Lung (tissue), 11 donors: ENCODE measurements at regions not wholly inside any gene's neighbourhood (a gene's known extent, or its start where the extent isn't known, plus 50 kb on each side); places are given as distances from the start of the nearest gene placed in this dataset.
"Not testable (repeated sequence)": the region's sequence is repeated elsewhere in the genome, so short reads cannot be mapped to it uniquely, and the experiment has no call there.

Source experiments
- ATAC-seq: fragments of 200-7000 bp; cut with Tn5 transposase; one replicate; pipeline ENCODE4 v1.9.1; 2020; ENCODE audit warnings: moderate number of reproducible peaks; ENCODE audit not compliant: insufficient read depth, low FRiP score
- DNase-seq, 3 donors: peaks; one replicate each; pipeline ENCODE4 v3.0.0-alpha.2; 2013 to 2017
- H3K27ac ChIP-seq, 2 donors: one replicate each; pipeline ENCODE4 v1.5.1; 2013; ENCODE audit warnings: mild to moderate bottlenecking in 2 of 2, moderate library complexity in 2 of 2, control low read depth in 1 of 2, inconsistent platforms in 1 of 2, low read depth in 1 of 2, low read length in 1 of 2
- H3K27me3 ChIP-seq, 3 donors: one replicate each; pipeline ENCODE4 v1.5.1; 2013; ENCODE audit warnings: low read length in 2 of 3; ENCODE audit not compliant: control insufficient read depth in 3 of 3, insufficient read depth in 3 of 3
- H3K36me3 ChIP-seq, 4 donors: one replicate each; pipeline ENCODE4 v1.5.1; 2013; ENCODE audit warnings: low read length in 4 of 4, mild to moderate bottlenecking in 1 of 4, moderate library complexity in 1 of 4; ENCODE audit not compliant: control insufficient read depth in 4 of 4, insufficient read depth in 4 of 4
- H3K4me1 ChIP-seq, 5 donors: one replicate each; pipeline ENCODE4 v1.5.1; 2013; ENCODE audit warnings: low read length in 5 of 5, mild to moderate bottlenecking in 2 of 5, moderate library complexity in 1 of 5; ENCODE audit not compliant: control insufficient read depth in 5 of 5, insufficient read depth in 5 of 5
- H3K4me3 ChIP-seq: one replicate; pipeline ENCODE4 v1.5.1; 2013; ENCODE audit warnings: mild to moderate bottlenecking, control low read depth, moderate library complexity
- H3K9ac ChIP-seq, 2 donors: one replicate each; pipeline ENCODE4 v1.5.1; 2013; ENCODE audit warnings: low read length in 2 of 2, control low read depth in 1 of 2; ENCODE audit not compliant: insufficient read depth in 1 of 2
- H3K9me3 ChIP-seq, 4 donors: one replicate each; pipeline ENCODE4 v1.5.1; 2013; ENCODE audit warnings: low read length in 3 of 4, mild to moderate bottlenecking in 1 of 4, moderate library complexity in 1 of 4; ENCODE audit not compliant: control insufficient read depth in 4 of 4, insufficient read depth in 3 of 4
- whole genome bisulfite sequencing, 2 donors: extraction: QIAGEN DNeasy Blood & Tissue Kit; methylation state at CpG; one replicate each; pipeline ENCODE4 v1.1.7; 2013; 5-methylcytosine and 5-hydroxymethylcytosine counted together
- TF ChIP-seq, protein P1 (sequence below): IDR thresholded peaks from 2 replicates; pipeline ENCODE4 v1.5.1; 2012; ENCODE audit warnings: mild to moderate bottlenecking; ENCODE audit errors: control extremely low read depth, extremely low read depth
- donor health status: control.
- donor health status: control.
- donor health status: Bipolar disorder and iron deficiency.
- donor health status: healthy.
- donor health status: DM: yes; HTN: yes; CAD: no.

DNA sequence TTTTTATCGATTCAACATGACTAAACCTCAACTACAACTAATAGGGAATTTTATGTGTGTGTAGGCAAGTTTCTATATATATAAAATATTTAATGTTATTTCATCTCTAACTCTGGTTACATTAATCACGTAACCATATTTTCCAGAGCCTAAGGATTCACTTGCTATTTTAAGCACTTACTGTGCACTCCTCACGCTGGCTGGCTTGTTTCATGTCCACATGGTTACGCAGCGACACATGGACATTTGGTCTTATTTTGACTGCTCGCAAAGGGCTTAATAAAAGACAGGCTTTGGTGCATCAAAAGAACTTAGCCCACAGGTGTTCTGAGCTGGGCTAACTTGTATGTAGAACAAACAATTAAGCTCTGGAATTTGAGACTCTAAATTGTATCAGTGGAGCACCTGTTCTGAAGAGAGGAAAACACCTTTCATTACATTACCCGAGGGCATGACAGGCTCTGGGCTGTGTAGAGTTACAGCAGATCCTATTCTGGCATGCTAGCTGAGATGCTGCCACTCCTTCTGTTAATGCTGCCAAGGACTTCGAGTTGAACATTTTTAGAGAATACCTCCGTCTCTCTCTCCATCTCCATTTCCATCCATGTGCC is 130.0 kb upstream of the NR2F2 start:
- peaks cover 0 to 1% (median 0%) of the 10 kb centered on the region in 5 donors for H3K4me1 ChIP-seq
- H3K4me3 ChIP-seq = no peak overlapping the region
- H3K36me3 ChIP-seq = peaks cover 0 to 7% (median 3%) of the 10 kb centered on the region in 4 donors
- H3K27me3 ChIP-seq = no peaks in the 10 kb centered on the region
- no peak for ATAC-seq
- H3K9ac ChIP-seq = no peak overlapping the region
- WGBS, 2 donors = 82 to 86% methylated on average over 9 of the region's 9 CpGs
- H3K9me3 ChIP-seq = peaks cover 0 to 3% (median 1%) of the 10 kb centered on the region in 4 donors
- TF ChIP-seq, protein P1, sequence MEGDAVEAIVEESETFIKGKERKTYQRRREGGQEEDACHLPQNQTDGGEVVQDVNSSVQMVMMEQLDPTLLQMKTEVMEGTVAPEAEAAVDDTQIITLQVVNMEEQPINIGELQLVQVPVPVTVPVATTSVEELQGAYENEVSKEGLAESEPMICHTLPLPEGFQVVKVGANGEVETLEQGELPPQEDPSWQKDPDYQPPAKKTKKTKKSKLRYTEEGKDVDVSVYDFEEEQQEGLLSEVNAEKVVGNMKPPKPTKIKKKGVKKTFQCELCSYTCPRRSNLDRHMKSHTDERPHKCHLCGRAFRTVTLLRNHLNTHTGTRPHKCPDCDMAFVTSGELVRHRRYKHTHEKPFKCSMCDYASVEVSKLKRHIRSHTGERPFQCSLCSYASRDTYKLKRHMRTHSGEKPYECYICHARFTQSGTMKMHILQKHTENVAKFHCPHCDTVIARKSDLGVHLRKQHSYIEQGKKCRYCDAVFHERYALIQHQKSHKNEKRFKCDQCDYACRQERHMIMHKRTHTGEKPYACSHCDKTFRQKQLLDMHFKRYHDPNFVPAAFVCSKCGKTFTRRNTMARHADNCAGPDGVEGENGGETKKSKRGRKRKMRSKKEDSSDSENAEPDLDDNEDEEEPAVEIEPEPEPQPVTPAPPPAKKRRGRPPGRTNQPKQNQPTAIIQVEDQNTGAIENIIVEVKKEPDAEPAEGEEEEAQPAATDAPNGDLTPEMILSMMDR = no peak
- H3K27ac ChIP-seq = no peak overlapping the region
- no peak for DNase-seq

DNA sequence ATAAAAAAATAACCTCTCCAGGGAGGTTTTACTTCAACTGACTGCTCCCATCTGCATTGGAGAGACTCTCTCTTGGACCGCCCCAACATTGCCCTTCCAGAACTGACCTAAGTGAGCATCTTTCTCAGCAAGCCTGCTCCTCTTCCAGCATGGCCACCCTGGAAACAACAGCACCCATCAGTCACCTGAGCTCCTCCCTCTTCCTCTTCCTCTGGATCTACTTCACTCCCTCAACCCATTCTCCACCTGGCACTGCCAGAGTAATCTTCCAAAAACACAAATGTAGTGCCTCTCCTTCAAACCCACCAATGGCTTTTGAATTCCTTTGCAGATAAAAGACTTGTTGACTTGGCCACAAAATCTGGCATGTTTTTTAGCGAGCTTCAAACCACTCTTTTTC is 128.8 kb upstream of the NR2F2 start:
- Histone ChIP-seq H3K4me1 (peaks cover 0 to 1% (median 0%) of the 10 kb centered on the region in 5 donors), H3K36me3 (peaks cover 0 to 6% (median 1%) of the 10 kb centered on the region in 4 donors), H3K9me3 (peaks cover 0 to 3% (median 1%) of the 10 kb centered on the region in 4 donors), H3K9ac (no peak overlapping the region), H3K27me3 (no peaks in the 10 kb centered on the region), H3K4me3 (no peak overlapping the region), H3K27ac (no peak overlapping the region)
- TF ChIP-seq, protein P1 = no peak
- ATAC-seq = no peak
- 82 to 90% methylated on average over 2 of the region's 2 CpGs for WGBS, 2 donors
- no peak for DNase-seq

DNA sequence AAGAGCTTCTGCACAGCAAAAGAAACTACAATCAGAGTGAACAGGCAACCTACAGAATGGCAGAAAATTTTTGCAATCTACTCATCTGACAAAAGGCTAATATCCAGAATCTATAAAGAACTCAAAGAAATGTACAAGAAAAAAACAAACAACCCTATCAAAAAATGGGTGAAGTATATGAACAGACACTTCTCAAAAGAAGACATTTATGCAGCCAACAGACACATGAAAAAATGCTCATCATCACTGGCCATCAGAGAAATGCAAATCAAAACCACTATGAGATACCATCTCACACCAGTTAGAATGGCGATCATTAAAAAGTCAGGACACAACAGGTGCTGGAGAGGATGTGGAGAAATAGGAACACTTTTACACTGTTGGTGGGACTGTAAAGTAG is 124.9 kb upstream of the NR2F2 start:
- ATAC-seq, DNase-seq, H3K4me3 ChIP-seq, H3K27ac ChIP-seq, H3K27me3 ChIP-seq, H3K9me3 ChIP-seq, H3K4me1 ChIP-seq, H3K9ac ChIP-seq, H3K36me3 ChIP-seq: not testable (repeated sequence)
- 100% methylated on average over 1 of the region's 1 CpG for WGBS, 2 donors

DNA sequence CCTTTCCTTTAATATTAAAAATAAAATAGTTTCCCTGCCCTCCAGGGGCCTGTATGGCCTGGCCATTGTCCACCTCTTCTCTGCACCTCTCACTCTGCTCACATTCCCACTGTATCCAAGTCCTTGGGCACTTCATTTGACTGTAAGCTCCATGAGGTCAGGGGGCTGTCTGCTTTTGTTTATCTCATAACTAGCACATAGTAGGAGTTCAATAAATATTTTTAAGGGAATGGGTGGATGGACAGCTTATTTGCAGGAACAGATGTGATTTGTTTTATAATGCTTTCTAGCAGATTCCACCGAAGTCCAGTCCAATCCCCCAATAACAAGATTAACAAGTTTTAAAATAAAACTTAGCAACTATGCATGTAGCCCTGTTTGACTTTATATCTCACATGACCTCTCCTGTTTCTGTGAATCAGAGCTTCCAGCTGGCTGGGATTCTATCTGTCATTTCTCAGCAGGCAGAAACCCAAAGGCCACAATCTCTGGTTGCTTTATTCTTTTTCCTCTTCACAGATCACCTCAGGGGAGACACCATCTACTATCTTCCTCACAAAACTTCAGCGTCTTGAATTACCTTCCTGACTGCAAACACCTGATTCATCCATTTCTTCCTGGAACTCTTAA is 123.0 kb upstream of the NR2F2 start:
- peaks cover 0 to 5% (median 0%) of the 10 kb centered on the region in 5 donors for H3K4me1 ChIP-seq

More for the DNA sequence above, 123.0 kb upstream of the NR2F2 start:
- Histone ChIP-seq H3K4me3 (no peak overlapping the region), H3K9ac (no peak overlapping the region), H3K27me3 (no peaks in the 10 kb centered on the region), H3K9me3 (peaks cover 0 to 3% (median 0%) of the 10 kb centered on the region in 4 donors), H3K27ac (no peak overlapping the region), H3K36me3 (no peaks in the 10 kb centered on the region)
- TF ChIP-seq, protein P1 = no peak
- no peak for DNase-seq
- WGBS, 2 donors = 79 to 81% methylated on average over 2 of the region's 2 CpGs
- ATAC-seq = no peak
